HG02798 (cell line): ENCODE measurements at regions not wholly inside any gene's neighbourhood (a gene's known extent, or its start where the extent isn't known, plus 50 kb on each side); places are given as distances from the start of the nearest gene placed in this dataset.

ENCODE experiments used
- ATAC-seq: cut with Tn5 transposase; IDR thresholded peaks from one replicate; pipeline ENCODE4 v1.9.1; 2021; ENCODE audit warnings: mild to moderate bottlenecking; ENCODE audit not compliant: unreplicated experiment, poor library complexity

DNA sequence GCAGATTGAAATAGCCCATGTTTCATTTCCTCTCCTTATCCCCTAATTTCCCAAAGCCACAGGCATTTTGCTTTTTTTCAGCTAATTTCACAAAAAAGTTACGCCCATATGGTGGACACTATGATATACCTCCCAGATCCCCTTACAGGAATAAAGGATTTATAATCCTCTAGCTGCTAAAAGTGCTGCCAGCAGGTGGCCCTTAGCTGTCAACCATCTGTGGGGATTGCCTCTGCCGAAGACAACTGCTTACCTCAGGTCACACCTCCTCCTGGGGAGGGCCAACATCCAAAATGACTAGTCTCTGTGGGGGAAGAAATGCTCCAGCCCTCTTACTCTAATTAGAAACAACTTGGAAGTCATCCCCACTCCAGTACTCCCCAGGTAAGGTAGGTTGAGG lies 61.0 kb upstream of the EPB41L3 start:
- ATAC-seq, result no peak

DNA sequence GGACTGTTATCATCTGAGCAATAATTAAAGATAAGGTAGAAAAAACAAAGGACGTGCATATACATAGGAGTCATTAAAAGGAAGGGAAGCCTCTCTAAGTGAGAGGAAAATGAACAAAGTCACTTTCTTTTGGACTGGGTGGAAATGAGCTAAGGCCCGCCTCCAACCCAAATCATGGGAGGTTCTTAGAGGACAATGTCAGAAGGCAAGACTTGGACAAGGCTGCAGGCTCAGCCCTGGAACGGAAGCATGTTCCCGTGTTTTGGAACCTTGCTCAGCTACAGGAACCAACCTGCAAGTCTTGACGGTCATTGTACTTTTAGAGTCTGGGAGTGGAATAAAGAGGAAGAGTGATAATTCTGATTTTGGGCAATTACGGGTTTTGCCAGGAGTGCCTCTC lies 59.4 kb upstream of the EPB41L3 start:
- no peak for ATAC-seq

DNA sequence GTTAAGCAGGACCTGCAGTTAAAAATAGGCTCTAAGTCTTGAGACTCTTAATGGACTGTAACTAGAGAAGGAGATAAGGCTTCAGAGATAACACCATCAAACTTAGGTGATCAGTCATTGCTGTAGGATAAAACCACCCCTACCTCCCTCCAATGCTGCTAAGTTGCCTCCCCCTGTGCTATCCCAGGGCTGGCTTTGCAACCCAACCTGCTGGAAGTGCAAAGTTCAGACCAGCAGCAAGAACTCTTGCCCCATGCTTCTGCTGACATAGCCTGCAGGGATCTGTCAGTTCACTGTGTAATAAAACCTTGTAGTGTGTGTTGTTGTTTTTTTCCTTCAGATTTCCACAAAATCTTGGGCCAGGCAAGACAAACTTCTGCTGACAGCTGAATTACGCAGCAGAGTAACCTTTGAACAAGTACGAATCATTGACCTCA lies 57.4 kb upstream of the EPB41L3 start:
- ATAC-seq, result no peak

DNA sequence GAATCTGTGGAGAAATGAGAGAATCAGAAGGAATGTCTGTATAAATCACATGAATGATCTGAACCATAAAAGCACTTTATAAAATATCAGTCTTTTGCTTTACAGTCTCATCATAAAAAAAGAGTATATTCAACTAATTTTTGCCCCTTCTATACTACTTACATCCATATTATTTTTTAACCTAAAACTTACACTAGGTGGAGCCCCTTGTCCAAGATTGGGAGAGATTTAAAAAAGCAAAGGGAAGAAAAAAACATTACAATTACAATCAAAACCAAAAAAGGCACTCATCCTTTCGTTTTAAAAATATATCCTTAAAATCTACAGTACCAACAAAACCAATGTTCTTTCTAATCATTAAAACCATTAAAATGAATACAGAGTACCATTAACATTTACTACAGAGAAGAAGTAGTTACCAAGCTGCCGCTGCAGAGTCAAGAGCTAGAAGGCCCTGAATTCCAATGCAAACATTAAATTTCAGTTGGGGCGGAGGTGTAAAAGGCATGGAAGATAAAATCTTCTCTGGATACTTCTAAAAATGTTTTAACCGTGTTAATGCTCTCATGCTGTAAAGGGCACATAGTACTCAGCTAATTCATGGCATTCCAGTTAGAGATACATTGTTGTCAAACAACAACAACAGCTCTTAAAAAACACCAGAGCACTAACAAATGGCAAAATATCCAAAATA lies 56.7 kb upstream of the EPB41L3 start:
- no peak for ATAC-seq

DNA sequence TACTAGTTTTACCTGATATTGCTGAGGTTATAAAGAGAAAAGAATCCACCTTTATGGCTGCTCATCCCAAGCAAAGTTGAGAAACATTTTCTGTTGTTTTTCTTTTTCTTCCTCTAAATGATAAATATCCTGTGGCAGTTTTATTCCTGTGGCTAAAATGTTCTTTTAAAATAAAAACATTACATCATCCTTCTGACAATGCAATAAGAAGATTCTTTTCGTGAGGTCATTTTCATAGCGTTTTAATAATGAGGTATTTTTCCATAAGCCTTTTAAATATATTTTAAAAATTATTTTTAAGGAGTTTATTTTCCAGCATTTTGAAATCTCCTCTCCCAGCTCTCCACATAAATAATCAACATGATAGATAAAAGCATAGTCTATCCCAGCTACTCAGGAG lies 52.8 kb upstream of the EPB41L3 start:
- ATAC-seq, result no peak
